Large intestine (tissue), 3 donors: ENCODE measurements at regions not wholly inside any gene's neighbourhood (a gene's known extent, or its start where the extent isn't known, plus 50 kb on each side); places are given as distances from the start of the nearest gene placed in this dataset.

ENCODE experiments used
- DNase-seq, 2 donors: peaks; one replicate each; pipeline versions ENCODE4 v3.0.0 to v3.0.0-alpha.2; 2013
- H3K27ac ChIP-seq: one replicate; pipeline ENCODE4 v1.5.1; 2013; ENCODE audit warnings: low read length
- H3K27me3 ChIP-seq: 2 replicates; pipeline ENCODE4 v1.6.1; 2013; ENCODE audit warnings: low read length; ENCODE audit not compliant: control insufficient read depth, insufficient read depth
- H3K36me3 ChIP-seq: 2 replicates; pipeline ENCODE4 v1.6.1; 2013; ENCODE audit warnings: low read length; ENCODE audit not compliant: control insufficient read depth, insufficient read depth
- H3K4me1 ChIP-seq: one replicate; pipeline ENCODE4 v1.6.1; 2013; ENCODE audit warnings: low read length; ENCODE audit not compliant: control insufficient read depth, insufficient read depth
- H3K4me3 ChIP-seq: one replicate; pipeline ENCODE4 v1.5.1; 2013; ENCODE audit warnings: low read length
- H3K9me3 ChIP-seq: one replicate; pipeline ENCODE4 v1.6.1; 2013; ENCODE audit warnings: mild to moderate bottlenecking, low read depth, low read length, moderate library complexity; ENCODE audit not compliant: control insufficient read depth
- WGBS: methylation state at CpG from one replicate; pipeline ENCODE4 v1.1.5; 2013; ENCODE audit warnings: low lambda C conversion rate; ENCODE audit not compliant: insufficient coverage; 5-methylcytosine and 5-hydroxymethylcytosine counted together

DNA sequence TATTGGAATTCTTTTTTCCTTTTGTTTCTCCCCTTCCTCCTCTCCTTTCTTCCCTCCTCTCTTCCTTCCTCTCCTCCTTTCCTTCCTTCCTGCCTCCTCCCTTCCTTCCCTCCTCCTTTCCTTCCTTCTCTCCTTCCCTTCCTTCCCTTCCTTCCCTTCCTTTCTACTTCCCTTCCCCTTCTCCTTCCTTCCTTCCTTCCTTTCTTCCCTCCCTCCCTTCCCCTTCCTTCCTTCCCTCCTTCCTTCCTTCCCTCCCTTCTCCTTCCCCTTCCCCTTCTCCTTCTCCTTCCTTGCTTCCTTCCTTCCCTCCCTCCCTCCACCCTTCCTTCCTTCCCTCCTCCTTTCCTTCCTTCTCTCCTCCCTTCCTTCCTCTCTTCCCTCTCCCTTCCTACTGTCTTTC lies 431.0 kb upstream of the MEIS1 start:
- Histone ChIP-seq H3K4me3 (no peak overlapping the region), H3K27me3 (peaks cover 2% of the 10 kb centered on the region), H3K9me3 (peaks cover 4% of the 10 kb centered on the region), H3K4me1 (no peaks in the 10 kb centered on the region), H3K36me3 (no peaks in the 10 kb centered on the region), H3K27ac (no peak overlapping the region)
- no peak for DNase-seq

DNA sequence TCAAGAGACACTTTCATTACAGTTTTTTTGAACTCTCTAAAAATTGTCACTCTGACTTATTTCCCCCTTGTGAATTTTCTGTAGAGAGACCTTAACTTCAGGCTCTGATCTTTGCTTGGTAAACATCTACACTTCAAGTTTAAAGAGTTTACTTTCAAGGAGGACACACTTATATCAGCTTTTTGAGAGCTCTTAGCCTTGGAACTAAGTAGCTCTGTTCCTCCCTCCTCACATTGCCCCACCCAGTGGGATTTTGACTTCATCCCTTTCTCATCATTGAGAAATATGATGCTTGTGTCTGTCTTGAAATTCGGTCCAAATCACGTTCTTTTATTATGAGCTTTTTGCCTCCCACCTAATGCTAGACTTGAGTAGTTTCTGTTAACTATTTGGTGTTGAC lies 433.4 kb upstream of the MEIS1 start:
- DNase-seq = no peak
- no peaks in the 10 kb centered on the region for H3K27me3 ChIP-seq
- no peaks in the 10 kb centered on the region for H3K4me1 ChIP-seq
- H3K36me3 ChIP-seq = no peaks in the 10 kb centered on the region
- H3K27ac ChIP-seq = no peak overlapping the region
- 90% methylated on average over 2 of the region's 2 CpGs for WGBS
- H3K4me3 ChIP-seq = no peak overlapping the region
- H3K9me3 ChIP-seq = peaks cover 4% of the 10 kb centered on the region

DNA sequence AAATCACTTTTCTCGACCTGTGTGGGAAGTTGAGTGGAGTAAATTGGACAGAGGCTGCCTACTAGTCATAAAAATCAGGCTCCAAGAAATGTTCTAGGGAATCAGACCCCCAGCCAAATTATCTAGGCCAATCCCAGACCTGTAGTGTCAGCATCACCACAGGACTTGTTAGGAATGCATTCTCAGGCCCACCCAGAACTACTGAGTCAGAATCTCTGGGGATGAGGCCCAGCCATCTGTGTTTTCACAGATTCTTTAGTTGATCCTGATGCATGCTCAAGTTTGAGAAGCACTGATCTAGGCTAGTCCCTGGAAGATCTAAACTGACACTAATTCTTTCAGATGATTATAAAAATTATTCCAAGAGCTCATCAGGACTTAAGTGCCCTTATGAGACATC lies 434.0 kb upstream of the MEIS1 start:
- Histone ChIP-seq H3K27ac (no peak overlapping the region), H3K36me3 (no peaks in the 10 kb centered on the region), H3K9me3 (peaks cover 4% of the 10 kb centered on the region), H3K4me1 (no peaks in the 10 kb centered on the region), H3K4me3 (no peak overlapping the region), H3K27me3 (no peaks in the 10 kb centered on the region)
- no peak for DNase-seq
- WGBS = no CpG with 5 or more reads among the region's 1 CpG

- no peaks in the 10 kb centered on the region for H3K27me3 ChIP-seq
- 17% methylated on average over 1 of the region's 2 CpGs for WGBS
Measured at GRCh38 chr2:65999796-66000195, 435.1 kb upstream of the MEIS1 start.

GRCh38 chr2:65999103-65999502 lies 435.8 kb upstream of the MEIS1 start:
- Histone ChIP-seq H3K27ac (no peak overlapping the region), H3K27me3 (peaks cover 2% of the 10 kb centered on the region), H3K4me3 (no peak overlapping the region), H3K4me1 (no peaks in the 10 kb centered on the region), H3K9me3 (peaks cover 4% of the 10 kb centered on the region), H3K36me3 (no peaks in the 10 kb centered on the region)
- DNase-seq = no peak
- WGBS = no CpG with 5 or more reads among the region's 2 CpGs

More at GRCh38 chr2:65999796-66000195, 435.1 kb upstream of the MEIS1 start:
- Histone ChIP-seq H3K4me1 (no peaks in the 10 kb centered on the region), H3K27ac (no peak overlapping the region), H3K36me3 (no peaks in the 10 kb centered on the region), H3K4me3 (no peak overlapping the region), H3K9me3 (peaks cover 4% of the 10 kb centered on the region)
- DNase-seq = no peak

DNA sequence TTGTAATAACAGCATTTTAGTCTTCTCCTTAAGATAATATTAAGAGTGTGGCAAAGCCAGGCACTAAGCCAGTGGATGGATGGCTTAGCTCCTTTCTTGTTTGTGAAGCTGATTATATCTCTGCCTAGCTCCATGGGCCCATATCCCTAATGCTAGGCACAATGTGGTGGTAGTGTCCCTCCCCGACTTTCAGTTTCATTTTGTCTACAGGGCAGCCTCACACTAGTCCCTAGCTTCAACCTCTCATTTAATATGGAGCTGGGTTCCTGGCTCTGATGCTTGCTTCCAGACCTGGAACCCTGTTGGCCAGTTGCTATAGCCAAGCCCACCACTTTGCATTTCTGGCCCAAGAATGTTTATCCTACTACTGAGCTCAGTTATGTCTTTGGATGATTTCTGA lies 437.0 kb upstream of the MEIS1 start:
- Histone ChIP-seq H3K27ac (no peak overlapping the region), H3K4me3 (no peak overlapping the region), H3K36me3 (no peaks in the 10 kb centered on the region), H3K27me3 (peaks cover 2% of the 10 kb centered on the region), H3K4me1 (no peaks in the 10 kb centered on the region), H3K9me3 (no peaks in the 10 kb centered on the region)
- no peak for DNase-seq
- WGBS = no CpG with 5 or more reads among the region's 1 CpG

DNA sequence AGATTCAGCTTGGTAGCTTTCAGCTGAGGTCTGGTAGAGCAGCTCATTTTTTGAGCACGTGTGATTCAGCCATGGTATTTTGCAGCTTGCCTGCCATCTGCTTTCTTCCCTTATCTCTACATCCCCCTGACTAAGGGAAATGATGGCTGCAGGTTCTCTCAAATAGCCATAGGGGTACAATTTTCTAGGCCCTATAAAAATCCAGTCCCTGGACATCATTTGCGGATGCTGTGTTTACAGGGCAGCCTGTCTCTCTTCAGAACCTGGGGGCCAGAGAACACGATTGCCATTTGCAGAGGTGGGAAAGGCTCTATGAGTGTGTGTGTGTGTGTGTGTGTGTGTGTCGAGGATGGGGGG lies 442.7 kb upstream of the MEIS1 start:
- no peaks in the 10 kb centered on the region for H3K9me3 ChIP-seq

DNA sequence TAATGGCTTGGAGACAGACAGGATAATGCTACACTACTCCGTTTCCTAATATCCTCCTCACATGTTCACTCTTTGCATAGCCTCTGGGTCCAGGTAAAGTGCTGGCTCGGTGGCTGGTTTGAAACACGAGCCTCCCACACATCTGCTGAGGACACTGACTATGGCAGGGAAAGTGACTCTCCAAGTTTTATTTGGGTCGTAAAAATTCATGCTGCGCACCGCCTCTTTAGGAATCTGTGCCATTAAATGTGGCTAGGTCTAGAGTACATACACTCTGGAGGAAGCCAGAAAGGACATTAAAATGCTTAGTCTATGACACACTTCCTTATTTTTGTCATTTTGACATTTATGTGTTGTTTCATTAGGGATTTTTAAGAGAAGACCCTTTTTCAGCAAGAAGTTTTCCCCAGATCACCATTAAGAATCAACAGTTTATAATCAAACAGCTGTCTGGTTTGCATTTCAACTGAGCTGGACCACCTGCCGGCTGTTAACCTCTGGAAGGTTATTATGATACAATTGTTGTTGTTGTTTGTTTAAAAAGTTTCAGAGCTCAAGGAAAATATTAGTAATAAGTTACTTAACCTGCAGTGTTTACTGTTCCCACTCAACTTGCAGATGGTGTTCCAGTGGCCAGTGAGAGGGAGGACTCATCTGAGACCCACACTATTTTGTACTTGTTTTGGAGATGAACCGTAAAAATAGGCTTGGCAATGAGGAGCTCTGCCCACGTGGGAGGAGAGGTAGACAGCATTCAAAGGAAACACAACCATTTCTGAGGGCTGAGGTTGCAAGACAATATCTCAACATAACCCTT lies 443.3 kb upstream of the MEIS1 start:
- Histone ChIP-seq H3K4me1 (no peaks in the 10 kb centered on the region), H3K36me3 (no peaks in the 10 kb centered on the region), H3K27ac (no peak overlapping the region), H3K27me3 (peaks cover 6% of the 10 kb centered on the region), H3K9me3 (no peaks in the 10 kb centered on the region), H3K4me3 (no peak overlapping the region)
- WGBS = 34% methylated on average over 4 of the region's 9 CpGs
- peak in 1 of 2 donors; percentile 18 for DNase-seq

More for the DNA sequence above, 442.7 kb upstream of the MEIS1 start:
- no CpG with 5 or more reads among the region's 4 CpGs for WGBS
- Histone ChIP-seq H3K27ac (no peak overlapping the region), H3K4me1 (no peaks in the 10 kb centered on the region), H3K4me3 (no peak overlapping the region), H3K27me3 (peaks cover 6% of the 10 kb centered on the region), H3K36me3 (no peaks in the 10 kb centered on the region)
- no peak for DNase-seq

GRCh38 chr2:65985986-65986385 lies 448.9 kb upstream of the MEIS1 start:
- Histone ChIP-seq H3K9me3 (no peaks in the 10 kb centered on the region), H3K27ac (no peak overlapping the region), H3K27me3 (peaks cover 3% of the 10 kb centered on the region), H3K4me3 (no peak overlapping the region), H3K4me1 (no peaks in the 10 kb centered on the region), H3K36me3 (no peaks in the 10 kb centered on the region)
- no peak for DNase-seq

DNA sequence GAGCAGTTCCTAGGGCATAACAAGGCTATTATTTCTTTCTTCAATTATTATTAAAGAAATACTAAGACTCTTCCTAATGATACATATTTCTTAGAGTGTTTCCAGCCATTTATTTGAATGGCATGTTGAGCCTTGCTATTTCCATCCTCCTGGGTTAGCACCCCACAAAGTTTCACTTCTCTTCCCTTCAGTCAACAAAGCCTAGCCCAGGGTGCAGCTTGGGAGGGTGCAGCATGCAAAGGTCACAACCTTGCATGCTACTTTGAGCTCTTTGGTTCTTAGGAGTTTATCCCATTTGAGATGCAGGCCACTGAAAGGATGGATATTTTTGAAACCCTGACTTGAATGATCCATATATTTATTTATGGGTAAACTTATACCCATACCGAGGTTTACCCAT lies 454.4 kb upstream of the MEIS1 start:
- Histone ChIP-seq H3K4me3 (no peak overlapping the region), H3K9me3 (no peaks in the 10 kb centered on the region), H3K27me3 (no peaks in the 10 kb centered on the region), H3K4me1 (no peaks in the 10 kb centered on the region), H3K27ac (no peak overlapping the region), H3K36me3 (no peaks in the 10 kb centered on the region)
- no peak for DNase-seq
- WGBS = no CpG with 5 or more reads among the region's 1 CpG

- no peak for DNase-seq
- Histone ChIP-seq H3K4me3 (no peak overlapping the region), H3K4me1 (no peaks in the 10 kb centered on the region), H3K27me3 (no peaks in the 10 kb centered on the region), H3K27ac (no peak overlapping the region), H3K9me3 (no peaks in the 10 kb centered on the region), H3K36me3 (no peaks in the 10 kb centered on the region)
- WGBS = no CpG with 5 or more reads among the region's 7 CpGs
Measured at GRCh38 chr2:65979446-65979845, 455.5 kb upstream of the MEIS1 start.
